ENCODE measurements at regions not wholly inside any gene's neighbourhood (a gene's known extent, or its start where the extent isn't known, plus 50 kb on each side); places are given as distances from the start of the nearest gene placed in this dataset.

- H3K9me2 ChIP-seq, result no peaks in the 10 kb centered on the region
- H3K9ac ChIP-seq, result no peak overlapping the region
- no peaks in the 10 kb centered on the region for H3K4me1 ChIP-seq (ENCODE audit: control insufficient read depth in 1 of 2, insufficient read depth in 2 of 2, low read depth in 1 of 2, low read length in 1 of 2)
- H4K20me1 ChIP-seq (ENCODE audit: insufficient read depth), result no peaks in the 10 kb centered on the region
- DNase-seq, result no peak
- no peaks in the 10 kb centered on the region for H3K27me3 ChIP-seq (ENCODE audit: insufficient read depth)
- no peaks in the 10 kb centered on the region for H3K79me2 ChIP-seq (ENCODE audit: insufficient read depth)
- H3K27ac ChIP-seq (ENCODE audit: low read depth in 2 of 2, low read length in 1 of 2), result no peak overlapping the region
- H2AFZ ChIP-seq (ENCODE audit: low read depth), result no peak overlapping the region
- H3K4me2 ChIP-seq, result no peak overlapping the region
- no peak for TF ChIP-seq TAF1 (IDR thresholded peaks at IDR 0.05; ENCODE audit: borderline replicate concordance, low read depth, low read length)
- TF ChIP-seq TEAD4 (IDR thresholded peaks at IDR 0.05; ENCODE audit: borderline replicate concordance, insufficient read depth), result no peak
- TF ChIP-seq, protein P1, sequence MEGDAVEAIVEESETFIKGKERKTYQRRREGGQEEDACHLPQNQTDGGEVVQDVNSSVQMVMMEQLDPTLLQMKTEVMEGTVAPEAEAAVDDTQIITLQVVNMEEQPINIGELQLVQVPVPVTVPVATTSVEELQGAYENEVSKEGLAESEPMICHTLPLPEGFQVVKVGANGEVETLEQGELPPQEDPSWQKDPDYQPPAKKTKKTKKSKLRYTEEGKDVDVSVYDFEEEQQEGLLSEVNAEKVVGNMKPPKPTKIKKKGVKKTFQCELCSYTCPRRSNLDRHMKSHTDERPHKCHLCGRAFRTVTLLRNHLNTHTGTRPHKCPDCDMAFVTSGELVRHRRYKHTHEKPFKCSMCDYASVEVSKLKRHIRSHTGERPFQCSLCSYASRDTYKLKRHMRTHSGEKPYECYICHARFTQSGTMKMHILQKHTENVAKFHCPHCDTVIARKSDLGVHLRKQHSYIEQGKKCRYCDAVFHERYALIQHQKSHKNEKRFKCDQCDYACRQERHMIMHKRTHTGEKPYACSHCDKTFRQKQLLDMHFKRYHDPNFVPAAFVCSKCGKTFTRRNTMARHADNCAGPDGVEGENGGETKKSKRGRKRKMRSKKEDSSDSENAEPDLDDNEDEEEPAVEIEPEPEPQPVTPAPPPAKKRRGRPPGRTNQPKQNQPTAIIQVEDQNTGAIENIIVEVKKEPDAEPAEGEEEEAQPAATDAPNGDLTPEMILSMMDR (IDR thresholded peaks at IDR 0.05), result no peak
- TF ChIP-seq, protein P2, sequence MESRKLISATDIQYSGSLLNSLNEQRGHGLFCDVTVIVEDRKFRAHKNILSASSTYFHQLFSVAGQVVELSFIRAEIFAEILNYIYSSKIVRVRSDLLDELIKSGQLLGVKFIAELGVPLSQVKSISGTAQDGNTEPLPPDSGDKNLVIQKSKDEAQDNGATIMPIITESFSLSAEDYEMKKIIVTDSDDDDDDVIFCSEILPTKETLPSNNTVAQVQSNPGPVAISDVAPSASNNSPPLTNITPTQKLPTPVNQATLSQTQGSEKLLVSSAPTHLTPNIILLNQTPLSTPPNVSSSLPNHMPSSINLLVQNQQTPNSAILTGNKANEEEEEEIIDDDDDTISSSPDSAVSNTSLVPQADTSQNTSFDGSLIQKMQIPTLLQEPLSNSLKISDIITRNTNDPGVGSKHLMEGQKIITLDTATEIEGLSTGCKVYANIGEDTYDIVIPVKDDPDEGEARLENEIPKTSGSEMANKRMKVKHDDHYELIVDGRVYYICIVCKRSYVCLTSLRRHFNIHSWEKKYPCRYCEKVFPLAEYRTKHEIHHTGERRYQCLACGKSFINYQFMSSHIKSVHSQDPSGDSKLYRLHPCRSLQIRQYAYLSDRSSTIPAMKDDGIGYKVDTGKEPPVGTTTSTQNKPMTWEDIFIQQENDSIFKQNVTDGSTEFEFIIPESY (IDR thresholded peaks at IDR 0.05; ENCODE audit: borderline replicate concordance, low read depth), result no peak
- TF ChIP-seq SMC3 (IDR thresholded peaks at IDR 0.05; ENCODE audit: low read depth, low read length), result no peak
- no peak for TF ChIP-seq MAX (IDR thresholded peaks at IDR 0.05; ENCODE audit: low read depth)
- no peak for TF ChIP-seq USF2 (IDR thresholded peaks at IDR 0.05; ENCODE audit: borderline replicate concordance, low read depth, low read length)
- no peak for TF ChIP-seq TCF12 (IDR thresholded peaks at IDR 0.05)
- TF ChIP-seq FOXM1 (IDR thresholded peaks at IDR 0.05; ENCODE audit: low read depth), result no peak
- TF ChIP-seq CHD2 (IDR thresholded peaks at IDR 0.05; ENCODE audit: low read length, partially characterized antibody), result no peak
- TF ChIP-seq, protein P3, sequence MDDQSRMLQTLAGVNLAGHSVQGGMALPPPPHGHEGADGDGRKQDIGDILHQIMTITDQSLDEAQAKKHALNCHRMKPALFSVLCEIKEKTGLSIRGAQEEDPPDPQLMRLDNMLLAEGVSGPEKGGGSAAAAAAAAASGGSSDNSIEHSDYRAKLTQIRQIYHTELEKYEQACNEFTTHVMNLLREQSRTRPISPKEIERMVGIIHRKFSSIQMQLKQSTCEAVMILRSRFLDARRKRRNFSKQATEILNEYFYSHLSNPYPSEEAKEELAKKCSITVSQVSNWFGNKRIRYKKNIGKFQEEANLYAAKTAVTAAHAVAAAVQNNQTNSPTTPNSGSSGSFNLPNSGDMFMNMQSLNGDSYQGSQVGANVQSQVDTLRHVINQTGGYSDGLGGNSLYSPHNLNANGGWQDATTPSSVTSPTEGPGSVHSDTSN (IDR thresholded peaks at IDR 0.05), result no peak
- TF ChIP-seq MEF2A (IDR thresholded peaks at IDR 0.05; ENCODE audit: borderline replicate concordance, low read depth), result no peak
- TF ChIP-seq, protein P4, sequence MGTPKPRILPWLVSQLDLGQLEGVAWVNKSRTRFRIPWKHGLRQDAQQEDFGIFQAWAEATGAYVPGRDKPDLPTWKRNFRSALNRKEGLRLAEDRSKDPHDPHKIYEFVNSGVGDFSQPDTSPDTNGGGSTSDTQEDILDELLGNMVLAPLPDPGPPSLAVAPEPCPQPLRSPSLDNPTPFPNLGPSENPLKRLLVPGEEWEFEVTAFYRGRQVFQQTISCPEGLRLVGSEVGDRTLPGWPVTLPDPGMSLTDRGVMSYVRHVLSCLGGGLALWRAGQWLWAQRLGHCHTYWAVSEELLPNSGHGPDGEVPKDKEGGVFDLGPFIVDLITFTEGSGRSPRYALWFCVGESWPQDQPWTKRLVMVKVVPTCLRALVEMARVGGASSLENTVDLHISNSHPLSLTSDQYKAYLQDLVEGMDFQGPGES (IDR thresholded peaks at IDR 0.05; ENCODE audit: low read depth, low read length), result no peak
- no peak for TF ChIP-seq RXRA (IDR thresholded peaks at IDR 0.05; ENCODE audit: borderline replicate concordance, low read depth)
- TF ChIP-seq ELF1 (IDR thresholded peaks at IDR 0.05), result no peak
- ChIA-PET POLR2A (no interaction called here), CTCF (no interaction called here)
- no peak overlapping the region for H3K4me3 ChIP-seq (ENCODE audit: low read depth in 2 of 2, low read length in 1 of 2)
- H3K36me3 ChIP-seq (replicated peaks in 1 of 2; ENCODE audit: control insufficient read depth in 1 of 2, insufficient read depth in 2 of 2, low read length in 1 of 2), result no peaks in the 10 kb centered on the region
- 63% methylated on average over 3 of the region's 3 CpGs for WGBS (ENCODE audit: low lambda C conversion rate)
- H3F3A ChIP-seq (replicated peaks; ENCODE audit: insufficient read depth), result no peaks in the 10 kb centered on the region
- H3K9me3 ChIP-seq, result no peaks in the 10 kb centered on the region
Observed at GRCh38 chr6:119565893-119566292, 216.3 kb upstream of the MAN1A1 start.
